Astrocyte (in vitro differentiated cells and primary cell): ENCODE measurements at regions not wholly inside any gene's neighbourhood (a gene's known extent, or its start where the extent isn't known, plus 50 kb on each side); places are given as distances from the start of the nearest gene placed in this dataset.

Experiments used
- CTCF ChIP-seq: IDR thresholded peaks from 2 replicates; pipeline ENCODE4 v1.5.1; 2011; ENCODE audit warnings: low read depth, mild to moderate bottlenecking, inconsistent platforms, low read length, moderate library complexity; ENCODE audit not compliant: insufficient read depth
- EZH2 ChIP-seq: IDR thresholded peaks from 2 replicates; pipeline ENCODE4 v1.6.1; 2012; ENCODE audit warnings: mild to moderate bottlenecking, low read length, inconsistent platforms; ENCODE audit not compliant: insufficient read depth

GRCh38 chr15:95263751-95264150, 1032.4 kb downstream of the MCTP2 start:
- TF ChIP-seq CTCF (no peak), EZH2 (no peak)
